Ectodermal cell (in vitro differentiated cells): ENCODE measurements at regions not wholly inside any gene's neighbourhood (a gene's known extent, or its start where the extent isn't known, plus 50 kb on each side); places are given as distances from the start of the nearest gene placed in this dataset.

ENCODE experiments used
- H3K27ac ChIP-seq: 2 replicates; pipeline ENCODE4 v1.7.0; 2013; ENCODE audit warnings: mild to moderate bottlenecking, low read depth, low read length; ENCODE audit not compliant: insufficient read depth, poor library complexity, severe bottlenecking
- H3K27me3 ChIP-seq: 2 replicates; pipeline ENCODE4 v1.7.0; 2013; ENCODE audit warnings: mild to moderate bottlenecking, low read length; ENCODE audit not compliant: insufficient read depth, control insufficient read depth, poor library complexity, severe bottlenecking
- H3K36me3 ChIP-seq: one replicate; pipeline ENCODE4 v1.7.0; 2013; ENCODE audit warnings: low read length; ENCODE audit not compliant: control insufficient read depth, insufficient read depth
- H3K4me1 ChIP-seq: one replicate; pipeline ENCODE4 v1.7.0; 2013; ENCODE audit warnings: low read length; ENCODE audit not compliant: control insufficient read depth, insufficient read depth
- H3K4me3 ChIP-seq: 2 replicates; pipeline ENCODE4 v1.7.0; 2013; ENCODE audit warnings: low read depth, low read length, control low read depth; ENCODE audit not compliant: insufficient read depth
- H3K9me3 ChIP-seq: 2 replicates; pipeline ENCODE4 v1.7.0; 2013; ENCODE audit warnings: mild to moderate bottlenecking, low read length, moderate library complexity; ENCODE audit not compliant: control insufficient read depth
- WGBS, 2 experiments: methylation state at CpG; one replicate each; pipeline ENCODE4 v1.1.7; 2013; ENCODE audit warnings: missing lambda C conversion rate in 2 of 2; 5-methylcytosine and 5-hydroxymethylcytosine counted together

- peaks cover 3% of the 10 kb centered on the region for H3K9me3 ChIP-seq
- H3K27me3 ChIP-seq, result no peaks in the 10 kb centered on the region
- no peaks in the 10 kb centered on the region for H3K4me1 ChIP-seq
- peak overlapping the region; percentile 9 for H3K27ac ChIP-seq
- no peaks in the 10 kb centered on the region for H3K36me3 ChIP-seq
- no peak overlapping the region for H3K4me3 ChIP-seq
- WGBS, 2 experiments, result 75 to 76% methylated on average over 3 to 4 of the region's 4 CpGs
Observed at GRCh38 chr9:75739884-75740611, 150.4 kb upstream of the PCSK5 start.

GRCh38 chr9:75743855-75744254, 146.6 kb upstream of the PCSK5 start:
- Histone ChIP-seq H3K27me3 (no peaks in the 10 kb centered on the region), H3K4me1 (no peaks in the 10 kb centered on the region), H3K36me3 (no peaks in the 10 kb centered on the region)

GRCh38 chr9:75754080-75754479, 136.4 kb upstream of the PCSK5 start:
- WGBS, 2 experiments, result 86 to 95% methylated on average over 4 of the region's 4 CpGs

More at GRCh38 chr9:75743855-75744254, 146.6 kb upstream of the PCSK5 start:
- Histone ChIP-seq H3K4me3 (no peak overlapping the region), H3K9me3 (peaks cover 3% of the 10 kb centered on the region), H3K27ac (no peak overlapping the region)
- 86 to 88% methylated on average over 1 of the region's 1 CpG for WGBS, 2 experiments

GRCh38 chr9:75775166-75775565, 115.3 kb upstream of the PCSK5 start:
- no peaks in the 10 kb centered on the region for H3K9me3 ChIP-seq
- no peaks in the 10 kb centered on the region for H3K4me1 ChIP-seq
- H3K4me3 ChIP-seq, result no peak overlapping the region
- no peaks in the 10 kb centered on the region for H3K27me3 ChIP-seq
- no peak overlapping the region for H3K27ac ChIP-seq
- 90 to 94% methylated on average over 2 of the region's 2 CpGs for WGBS, 2 experiments
- H3K36me3 ChIP-seq, result no peaks in the 10 kb centered on the region

More at GRCh38 chr9:75754080-75754479, 136.4 kb upstream of the PCSK5 start:
- Histone ChIP-seq H3K27ac (no peak overlapping the region), H3K9me3 (no peaks in the 10 kb centered on the region), H3K4me3 (no peak overlapping the region), H3K36me3 (no peaks in the 10 kb centered on the region), H3K27me3 (no peaks in the 10 kb centered on the region), H3K4me1 (no peaks in the 10 kb centered on the region)

- no peak overlapping the region for H3K4me3 ChIP-seq
- H3K36me3 ChIP-seq, result no peaks in the 10 kb centered on the region
- no peaks in the 10 kb centered on the region for H3K27me3 ChIP-seq
- H3K27ac ChIP-seq, result no peak overlapping the region
- WGBS, 2 experiments, result 88 to 97% methylated on average over 1 of the region's 1 CpG
- H3K9me3 ChIP-seq, result no peaks in the 10 kb centered on the region
- no peaks in the 10 kb centered on the region for H3K4me1 ChIP-seq
Observed at GRCh38 chr9:75775966-75776691, 114.3 kb upstream of the PCSK5 start.

- no peak overlapping the region for H3K27ac ChIP-seq
- H3K4me3 ChIP-seq, result no peak overlapping the region
- no peaks in the 10 kb centered on the region for H3K4me1 ChIP-seq
- no peaks in the 10 kb centered on the region for H3K9me3 ChIP-seq
- H3K27me3 ChIP-seq, result no peaks in the 10 kb centered on the region
- WGBS, 2 experiments, result 82 to 100% methylated on average over 1 of the region's 1 CpG
- no peaks in the 10 kb centered on the region for H3K36me3 ChIP-seq
Observed at GRCh38 chr9:75780185-75780584, 110.3 kb upstream of the PCSK5 start.

GRCh38 chr9:75788006-75788634, 102.4 kb upstream of the PCSK5 start:
- 90 to 93% methylated on average over 3 of the region's 3 CpGs for WGBS, 2 experiments

GRCh38 chr9:75797085-75797580, 93.3 kb upstream of the PCSK5 start:
- Histone ChIP-seq H3K36me3 (no peaks in the 10 kb centered on the region), H3K27me3 (no peaks in the 10 kb centered on the region), H3K4me3 (no peak overlapping the region), H3K4me1 (no peaks in the 10 kb centered on the region), H3K9me3 (no peaks in the 10 kb centered on the region), H3K27ac (no peak overlapping the region)
- 80 to 92% methylated on average over 2 of the region's 2 CpGs for WGBS, 2 experiments

More at GRCh38 chr9:75788006-75788634, 102.4 kb upstream of the PCSK5 start:
- no peaks in the 10 kb centered on the region for H3K4me1 ChIP-seq
- H3K27ac ChIP-seq, result no peak overlapping the region
- H3K27me3 ChIP-seq, result no peaks in the 10 kb centered on the region
- H3K9me3 ChIP-seq, result no peaks in the 10 kb centered on the region
- no peaks in the 10 kb centered on the region for H3K36me3 ChIP-seq
- no peak overlapping the region for H3K4me3 ChIP-seq

GRCh38 chr9:75798505-75798904, 92.0 kb upstream of the PCSK5 start:
- Histone ChIP-seq H3K9me3 (no peaks in the 10 kb centered on the region), H3K27ac (no peak overlapping the region), H3K4me3 (no peak overlapping the region), H3K4me1 (no peaks in the 10 kb centered on the region), H3K36me3 (no peaks in the 10 kb centered on the region), H3K27me3 (no peaks in the 10 kb centered on the region)
- no CpG with 5 or more reads among the region's 1 CpG for WGBS, 2 experiments

- Histone ChIP-seq H3K36me3 (no peaks in the 10 kb centered on the region), H3K9me3 (no peaks in the 10 kb centered on the region), H3K27me3 (no peaks in the 10 kb centered on the region), H3K27ac (no peak overlapping the region), H3K4me3 (no peak overlapping the region), H3K4me1 (no peaks in the 10 kb centered on the region)
Observed at GRCh38 chr9:75803130-75803529, 87.3 kb upstream of the PCSK5 start.
